Inferior parietal cortex (tissue), 1 donor: ENCODE measurements at regions not wholly inside any gene's neighbourhood (a gene's known extent, or its start where the extent isn't known, plus 50 kb on each side); places are given as distances from the start of the nearest gene placed in this dataset.
"Not testable (repeated sequence)": the region's sequence is repeated elsewhere in the genome, so short reads cannot be mapped to it uniquely, and the experiment has no call there.

ENCODE experiments used
- DNase-seq: peaks from one replicate; pipeline ENCODE4 v3.0.0-alpha.2; 2016; ENCODE audit errors: extremely low spot score

DNA sequence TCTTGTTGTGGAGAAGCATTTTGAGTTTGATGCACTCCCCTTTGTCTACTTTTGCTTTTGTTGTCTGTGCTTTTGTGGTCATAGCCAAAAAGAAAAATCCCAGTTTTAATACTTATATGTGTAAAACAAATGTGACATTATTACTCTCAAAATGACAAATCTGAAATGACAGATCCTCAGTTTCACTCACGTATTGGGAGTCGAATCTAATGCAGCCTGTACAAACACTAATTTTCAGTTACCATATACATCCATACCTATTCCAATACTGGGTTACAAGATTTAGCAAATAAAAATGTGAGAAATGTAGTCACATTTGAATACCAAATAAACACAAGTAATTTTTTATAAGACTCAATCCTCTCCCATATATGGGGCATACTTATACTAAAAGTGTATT lies 148.2 kb upstream of the ZNF516 start:
- DNase-seq = no peak

DNA sequence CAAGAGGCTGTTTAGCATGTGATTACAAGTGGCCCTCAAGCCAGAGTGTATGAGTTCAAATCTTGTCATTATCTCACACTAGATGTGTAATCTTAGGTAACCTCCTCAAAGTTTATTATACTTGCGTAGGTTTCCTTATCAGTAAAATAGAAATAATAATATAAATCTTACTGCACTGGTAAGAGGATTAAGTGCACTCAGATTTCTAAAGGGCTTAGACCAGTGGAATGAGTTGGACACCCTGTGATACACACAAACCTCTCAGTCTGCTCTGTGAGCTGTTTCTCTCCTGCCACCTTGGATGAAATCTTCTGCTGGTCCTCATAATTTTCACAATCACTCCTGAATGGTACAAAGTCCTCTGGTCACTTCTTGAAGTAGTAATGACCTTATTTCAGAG lies 145.4 kb upstream of the ZNF516 start:
- DNase-seq = no peak

DNA sequence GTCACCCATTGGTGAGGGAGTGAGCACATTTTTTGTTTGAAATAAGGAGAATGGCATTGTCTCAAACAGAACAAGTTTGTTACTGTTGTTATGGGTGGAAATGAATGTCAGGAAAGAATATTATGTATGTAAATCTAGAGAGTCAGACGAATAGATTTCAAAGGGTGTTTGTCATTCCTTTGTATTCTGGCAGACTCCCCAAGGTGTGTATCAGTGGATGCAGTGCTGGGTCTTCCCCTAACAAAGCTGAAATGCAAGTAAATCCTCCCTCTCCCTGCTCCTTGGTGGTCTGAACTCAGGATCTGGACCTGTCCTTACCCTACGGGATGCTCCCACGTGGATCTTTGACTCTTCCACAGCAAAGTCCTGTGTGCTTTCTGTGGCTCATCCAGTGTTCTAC lies 139.5 kb upstream of the ZNF516 start:
- no peak for DNase-seq

DNA sequence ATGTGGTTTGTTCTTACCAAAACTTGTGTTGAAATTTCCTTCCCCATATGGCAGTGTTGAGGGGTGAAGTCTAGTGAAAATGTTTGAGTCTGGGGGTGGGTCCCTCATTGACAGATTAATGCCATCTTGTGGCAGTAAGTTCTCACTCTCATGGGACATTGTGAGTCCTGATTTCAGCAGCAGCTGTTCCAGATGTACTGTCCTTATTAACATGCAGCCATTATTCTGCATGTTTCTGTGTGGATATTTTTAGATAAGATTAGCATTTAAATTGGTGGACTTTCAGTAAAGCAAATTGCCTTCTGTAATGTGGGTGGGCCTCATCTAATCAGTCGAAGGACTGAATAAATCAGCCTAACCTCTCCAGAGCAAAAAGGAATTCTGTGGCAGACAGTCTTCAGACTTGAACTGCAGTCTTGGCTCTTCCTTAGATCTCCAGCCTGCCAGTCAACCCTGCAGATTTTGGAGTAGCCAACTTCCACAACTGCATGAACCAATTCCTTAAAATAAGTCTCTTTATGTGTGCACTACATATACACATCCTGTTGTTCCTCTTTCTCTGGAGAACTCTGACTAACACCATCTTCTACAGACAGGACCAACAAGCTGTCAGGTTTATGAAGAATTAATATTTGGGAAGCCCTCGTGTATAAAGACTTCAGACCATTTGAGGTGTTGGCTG lies 138.7 kb upstream of the ZNF516 start:
- no peak for DNase-seq

DNA sequence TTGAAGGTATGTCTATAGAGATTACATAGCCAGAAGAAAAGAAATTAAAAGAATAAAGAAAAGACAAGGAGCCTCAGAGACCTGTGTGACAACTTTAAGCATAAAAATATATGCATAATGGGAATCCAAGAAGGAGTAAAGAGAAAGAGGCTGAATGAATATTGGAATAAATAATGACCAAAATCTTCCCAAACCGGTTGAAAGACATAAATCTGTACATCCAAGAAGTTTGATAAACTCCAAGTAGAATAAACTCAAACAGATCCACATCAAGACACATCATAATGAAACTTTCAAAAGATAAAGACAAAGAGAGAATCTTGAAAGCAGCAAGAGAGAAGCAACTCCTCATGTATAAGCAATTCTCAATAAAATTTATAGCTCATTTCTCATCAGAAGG lies 132.4 kb upstream of the ZNF516 start:
- DNase-seq = no peak

DNA sequence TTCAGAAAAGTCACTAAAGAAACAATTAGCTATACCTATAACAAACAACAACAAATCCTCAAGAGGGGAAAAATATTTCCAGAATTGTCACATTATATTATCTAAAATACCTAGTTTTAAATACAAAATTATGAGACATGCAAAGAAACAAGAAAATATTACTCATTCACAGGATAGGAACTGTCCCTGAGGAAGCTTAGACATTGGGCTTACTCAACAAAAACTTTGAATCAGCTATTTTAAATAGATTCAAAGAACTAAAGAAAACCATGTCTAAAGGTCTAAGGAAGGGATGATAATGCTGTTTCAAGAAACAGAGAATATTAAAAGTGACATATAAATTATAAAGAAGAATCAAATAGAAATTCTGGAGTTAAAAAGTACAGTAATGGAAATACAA lies 131.9 kb upstream of the ZNF516 start:
- no peak for DNase-seq

DNA sequence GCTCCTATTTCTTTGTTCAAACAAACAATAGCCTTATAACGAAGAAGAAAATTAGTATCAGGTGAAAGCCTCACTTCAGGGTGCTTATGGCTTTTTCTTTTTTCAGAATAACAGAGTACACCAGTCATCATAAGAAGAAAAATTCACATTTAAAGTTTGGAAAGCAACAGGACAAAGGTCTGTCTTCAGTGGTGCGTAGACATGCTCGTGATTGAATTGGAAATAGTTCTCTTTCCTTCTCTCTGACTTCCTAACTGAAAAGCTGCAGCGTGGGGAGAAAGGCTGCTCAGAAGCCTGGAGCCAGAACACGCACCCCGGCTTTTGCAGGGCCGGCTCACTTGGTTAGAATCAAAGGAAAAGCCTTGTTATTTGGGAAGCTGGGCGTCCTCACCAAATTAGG lies 127.6 kb upstream of the ZNF516 start:
- no peak for DNase-seq

DNA sequence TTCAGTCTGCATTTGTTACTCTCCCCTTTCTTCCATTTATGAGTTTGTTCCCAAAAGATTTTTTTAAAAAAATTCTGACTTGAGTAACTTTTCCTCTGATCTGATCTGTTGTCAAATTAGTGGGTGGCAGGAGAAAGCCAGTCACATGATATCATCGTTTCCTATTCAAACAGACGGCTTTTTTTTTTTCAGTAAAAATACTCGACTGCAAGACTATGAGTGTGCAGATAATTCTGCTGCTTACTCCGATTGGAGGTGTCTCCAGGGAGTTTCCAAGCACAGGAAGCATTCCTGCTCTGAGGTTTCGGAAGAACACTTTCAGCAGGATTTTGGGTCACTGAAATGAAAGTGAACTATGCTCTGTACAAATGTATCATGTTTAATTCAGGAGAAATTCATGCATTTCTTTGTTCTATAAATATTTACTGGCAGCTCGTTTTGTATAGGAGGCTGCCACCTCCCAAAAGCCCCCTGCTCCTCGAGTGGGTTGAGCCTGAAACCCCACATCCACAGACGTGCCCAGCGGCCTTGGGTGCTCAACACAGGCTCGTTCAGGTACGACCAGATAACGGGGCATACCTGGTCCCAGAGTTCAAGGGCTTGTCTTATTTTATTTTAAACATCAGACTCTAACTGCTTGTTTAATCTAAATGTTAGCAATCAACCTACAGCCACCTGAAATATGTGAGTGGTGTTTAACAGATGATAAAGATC lies 126.9 kb upstream of the ZNF516 start:
- DNase-seq = no peak

DNA sequence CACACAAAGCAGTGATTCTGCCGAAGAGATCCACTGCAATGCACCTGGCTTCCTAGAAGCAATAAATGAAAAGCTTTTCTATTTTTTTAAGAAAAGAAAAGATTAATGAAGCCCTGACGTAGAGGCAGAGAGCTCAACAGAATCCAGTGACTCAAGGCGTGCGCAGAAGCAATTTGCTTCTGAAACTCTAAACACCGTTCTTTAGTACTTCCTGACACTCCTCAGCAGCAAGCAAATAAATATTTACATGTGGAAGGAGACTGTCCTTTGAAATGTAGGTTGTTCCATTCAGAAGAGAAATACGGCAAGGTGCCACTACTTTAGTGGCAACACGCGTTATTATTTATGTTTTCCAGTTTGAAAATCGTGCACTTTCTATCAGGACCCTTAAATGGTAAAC lies 126.2 kb upstream of the ZNF516 start:
- DNase-seq = no peak

DNA sequence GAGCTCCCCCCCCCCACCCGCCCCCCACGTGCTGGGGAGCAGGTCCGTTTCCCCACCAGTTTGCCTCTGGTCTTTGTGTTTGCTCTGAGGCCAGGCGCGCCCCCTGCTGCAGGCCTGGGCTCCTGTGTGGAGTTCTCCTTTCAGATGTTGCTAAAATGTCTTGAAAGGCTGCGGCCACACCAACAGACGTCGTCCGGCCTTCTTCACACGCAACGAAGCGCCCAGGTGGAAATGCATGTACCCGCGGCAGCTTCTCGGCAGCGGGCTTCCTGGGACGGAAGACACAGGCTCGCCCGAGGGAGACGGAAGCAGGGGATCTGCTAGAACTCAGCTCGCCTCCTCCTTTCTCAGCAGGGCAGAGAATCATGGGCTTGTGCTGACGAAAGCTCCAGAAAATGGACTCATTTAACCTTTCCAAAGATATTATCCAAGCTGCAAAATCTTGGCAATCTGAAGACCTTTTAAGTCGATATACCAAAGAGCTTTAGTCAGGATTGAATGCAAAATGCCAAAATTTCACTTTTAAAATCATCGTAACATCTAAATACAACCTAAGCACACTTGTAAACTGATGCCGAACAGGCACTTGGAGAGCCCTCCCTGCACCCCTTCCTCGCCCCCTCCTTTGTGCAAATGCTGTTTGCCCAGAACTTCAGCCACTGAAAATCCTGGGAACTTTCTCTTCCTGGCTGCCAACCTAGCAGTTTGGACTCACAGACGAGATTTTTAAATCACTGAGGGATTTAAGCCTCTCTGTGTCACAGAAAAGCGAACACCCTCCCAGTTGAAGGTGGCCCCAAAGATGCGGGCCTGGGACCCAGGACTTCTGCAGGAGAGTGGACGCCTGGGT lies 125.5 kb upstream of the ZNF516 start:
- DNase-seq = no peak

DNA sequence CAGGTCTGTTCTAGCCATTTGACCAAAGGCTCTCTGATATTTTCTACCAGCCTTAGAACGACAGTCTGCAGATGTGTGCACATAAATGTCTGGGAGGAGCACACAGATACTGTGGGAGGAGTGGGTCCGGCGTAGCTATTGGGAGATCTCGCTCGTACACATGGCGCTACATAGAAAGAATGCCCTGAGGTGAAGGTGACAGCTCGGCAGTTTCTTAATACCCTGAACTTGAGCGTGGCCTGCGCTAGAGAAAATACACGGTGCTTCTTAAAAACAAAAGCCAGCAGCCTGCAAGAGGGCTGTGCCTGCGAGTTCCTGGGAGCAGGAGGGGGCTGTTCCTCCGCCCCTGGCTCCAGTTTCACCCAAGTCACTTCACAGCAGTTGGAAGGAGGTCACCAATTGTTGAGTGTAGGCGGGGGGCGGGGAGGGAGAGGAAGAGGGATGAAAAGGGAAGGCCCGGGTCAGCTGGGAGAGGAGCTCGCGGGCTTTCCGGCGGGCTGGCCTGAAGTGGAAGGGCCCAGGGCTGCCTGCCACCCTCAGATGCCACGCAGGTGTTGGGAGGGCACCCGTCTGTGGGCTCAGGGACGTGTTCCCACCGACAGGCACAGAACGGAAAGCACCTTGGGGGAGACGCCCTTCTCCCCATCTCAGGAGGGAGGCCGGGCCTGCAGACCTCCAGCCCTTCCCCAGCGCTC lies 124.7 kb upstream of the ZNF516 start:
- no peak for DNase-seq

DNA sequence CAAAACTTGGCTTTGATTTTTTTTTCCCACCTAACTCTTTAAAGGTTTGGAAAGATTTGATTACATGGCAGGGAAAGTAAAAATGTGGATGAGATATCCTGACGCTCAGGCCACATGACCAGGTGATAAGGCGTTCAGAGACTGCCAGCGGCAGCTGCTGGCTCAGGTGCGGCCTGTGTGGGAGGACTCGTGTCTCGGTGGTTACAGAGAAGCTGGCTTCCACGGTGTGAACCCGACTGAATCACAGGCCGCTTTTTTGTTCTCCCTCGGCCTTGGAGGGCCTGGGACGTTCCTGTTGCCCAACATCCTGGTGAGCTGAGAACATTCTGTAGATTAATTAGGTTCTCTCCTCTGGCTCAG lies 124.2 kb upstream of the ZNF516 start:
- DNase-seq = no peak

DNA sequence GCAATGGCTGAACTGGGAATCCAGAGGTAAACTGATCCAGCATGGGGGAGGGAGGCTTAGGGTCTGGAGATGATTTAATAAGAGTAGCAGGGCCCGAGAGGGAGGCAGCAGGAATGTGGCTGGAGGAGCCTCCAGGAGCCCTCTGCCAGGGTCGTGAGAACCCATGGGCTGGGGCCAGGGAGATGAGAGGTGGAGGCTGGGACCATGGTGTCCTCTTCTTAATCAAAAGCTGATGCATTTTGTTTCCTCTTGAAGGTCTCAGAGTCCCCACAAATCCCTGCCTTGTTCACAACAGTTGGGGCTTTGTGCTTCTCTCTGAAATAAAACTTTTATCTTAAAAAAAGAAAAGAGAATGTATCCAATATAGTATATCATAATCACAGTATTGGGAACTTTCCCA lies 123.7 kb upstream of the ZNF516 start:
- DNase-seq = no peak

DNA sequence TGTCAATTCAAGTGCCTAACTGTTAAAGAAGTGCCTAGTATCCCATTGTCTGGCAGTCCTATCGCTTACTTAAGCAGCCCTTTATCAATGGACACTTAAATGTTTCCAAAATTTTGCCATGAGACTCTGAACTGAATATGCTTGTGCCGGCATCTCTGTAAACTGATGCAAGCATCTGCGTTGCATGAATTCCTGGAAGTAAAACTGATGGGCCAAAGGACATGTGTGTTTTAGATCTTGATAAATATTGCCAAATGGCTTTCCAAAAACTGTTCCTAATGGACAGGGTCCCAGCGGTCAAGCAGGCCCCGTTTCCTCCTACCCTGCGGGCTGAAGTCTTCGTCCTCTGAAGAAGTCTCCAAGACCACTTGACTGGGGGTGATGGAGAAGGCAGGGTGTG lies 121.3 kb upstream of the ZNF516 start:
- no peak for DNase-seq

DNA sequence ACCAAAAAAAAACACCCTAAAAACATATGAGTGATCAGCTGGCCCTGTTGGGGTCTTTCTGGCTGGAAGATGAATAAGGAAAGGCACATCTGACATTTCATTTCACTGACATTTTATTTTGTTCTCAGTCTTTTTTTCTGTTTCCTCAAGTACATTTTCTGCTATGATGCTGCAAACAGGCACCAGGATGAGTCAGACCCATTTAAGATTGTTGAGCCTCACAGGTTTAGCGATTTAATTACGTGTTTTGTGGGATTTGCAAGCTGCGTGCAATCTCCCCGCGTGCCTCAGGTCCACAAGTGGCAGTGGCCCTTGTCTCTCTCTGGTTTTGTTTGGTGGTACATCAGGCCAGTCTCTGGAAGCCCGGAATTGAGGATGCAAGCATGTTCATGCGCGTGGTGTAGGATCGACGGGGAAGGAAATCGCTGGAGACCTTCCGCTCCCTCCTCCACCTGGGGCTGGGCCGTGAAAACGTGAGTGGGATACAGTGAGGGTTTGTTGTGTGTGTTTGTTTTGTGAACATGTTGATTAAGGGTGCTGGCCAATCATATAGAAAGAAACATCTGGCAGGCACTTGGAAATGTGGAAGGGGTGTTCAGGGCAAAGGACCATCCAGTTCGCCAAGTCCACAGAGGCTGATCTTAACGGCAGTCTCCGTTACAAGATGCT lies 120.2 kb upstream of the ZNF516 start:
- DNase-seq = no peak

DNA sequence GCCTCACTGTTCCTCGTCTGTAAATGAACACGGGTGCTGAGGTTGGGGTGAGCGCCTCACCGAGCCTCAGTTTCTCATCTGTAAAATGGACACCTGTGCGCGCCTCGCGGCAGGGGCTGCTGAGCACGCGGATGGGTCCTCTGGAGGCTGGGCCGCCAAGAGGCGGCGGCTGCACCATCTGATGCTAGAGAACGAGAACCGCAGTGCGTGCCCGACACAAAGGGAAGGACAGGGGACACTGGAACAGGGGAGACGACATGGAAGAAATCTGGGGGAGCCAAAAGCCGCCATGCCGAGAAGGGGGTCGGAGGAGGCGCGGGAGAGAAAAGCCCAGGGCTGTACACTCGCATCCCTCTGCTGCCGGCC lies 118.7 kb upstream of the ZNF516 start:
- no peak for DNase-seq

DNA sequence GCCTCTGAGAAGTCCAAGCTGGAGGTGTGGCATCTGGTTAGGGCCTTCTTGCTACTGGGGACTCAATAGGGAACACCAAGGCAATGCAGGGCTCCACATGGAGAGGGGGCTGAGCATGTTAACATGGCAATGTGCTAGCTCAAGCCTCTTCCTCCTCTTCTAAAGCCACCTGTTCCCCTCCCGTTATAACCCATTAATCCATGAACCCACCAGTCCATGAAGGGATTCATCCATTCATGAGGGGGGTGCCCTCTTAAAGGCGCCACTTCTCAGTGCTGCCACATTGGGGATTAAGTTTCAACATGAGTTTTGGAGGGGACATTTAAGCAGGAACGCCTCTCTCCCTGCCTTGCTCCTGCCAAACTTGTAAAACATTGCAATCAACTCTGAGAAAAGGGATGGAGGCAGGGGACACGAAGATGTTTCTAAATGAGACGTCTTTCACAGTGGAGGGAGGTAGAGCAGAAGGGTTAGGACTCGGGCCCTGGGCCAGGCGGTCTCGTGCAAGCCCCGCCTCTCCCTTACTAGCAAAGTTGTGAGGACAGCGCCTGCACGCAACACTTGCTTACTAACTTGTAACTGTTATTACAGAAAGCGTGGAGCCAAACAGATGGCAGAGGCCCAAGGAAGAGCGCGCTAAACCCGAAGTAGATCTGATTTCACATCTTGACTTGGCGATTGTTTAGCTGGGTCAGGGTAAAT lies 118.2 kb upstream of the ZNF516 start:
- DNase-seq = no peak

DNA sequence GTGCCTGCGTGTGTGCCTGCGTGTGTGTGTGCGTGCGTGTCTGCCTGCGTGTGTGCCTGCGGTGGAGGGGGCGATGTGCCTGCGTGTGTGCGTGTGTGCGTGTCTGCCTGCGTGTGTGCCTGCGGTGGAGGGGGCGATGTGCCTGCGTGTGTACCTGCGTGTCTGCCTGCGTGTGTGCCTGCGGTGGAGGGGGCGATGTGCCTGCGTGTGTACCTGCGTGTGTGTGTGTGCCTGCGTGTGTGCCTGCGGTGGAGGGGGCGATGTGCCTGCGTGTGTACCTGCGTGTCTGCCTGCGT lies 116.7 kb upstream of the ZNF516 start:
- DNase-seq = not testable (repeated sequence)

DNA sequence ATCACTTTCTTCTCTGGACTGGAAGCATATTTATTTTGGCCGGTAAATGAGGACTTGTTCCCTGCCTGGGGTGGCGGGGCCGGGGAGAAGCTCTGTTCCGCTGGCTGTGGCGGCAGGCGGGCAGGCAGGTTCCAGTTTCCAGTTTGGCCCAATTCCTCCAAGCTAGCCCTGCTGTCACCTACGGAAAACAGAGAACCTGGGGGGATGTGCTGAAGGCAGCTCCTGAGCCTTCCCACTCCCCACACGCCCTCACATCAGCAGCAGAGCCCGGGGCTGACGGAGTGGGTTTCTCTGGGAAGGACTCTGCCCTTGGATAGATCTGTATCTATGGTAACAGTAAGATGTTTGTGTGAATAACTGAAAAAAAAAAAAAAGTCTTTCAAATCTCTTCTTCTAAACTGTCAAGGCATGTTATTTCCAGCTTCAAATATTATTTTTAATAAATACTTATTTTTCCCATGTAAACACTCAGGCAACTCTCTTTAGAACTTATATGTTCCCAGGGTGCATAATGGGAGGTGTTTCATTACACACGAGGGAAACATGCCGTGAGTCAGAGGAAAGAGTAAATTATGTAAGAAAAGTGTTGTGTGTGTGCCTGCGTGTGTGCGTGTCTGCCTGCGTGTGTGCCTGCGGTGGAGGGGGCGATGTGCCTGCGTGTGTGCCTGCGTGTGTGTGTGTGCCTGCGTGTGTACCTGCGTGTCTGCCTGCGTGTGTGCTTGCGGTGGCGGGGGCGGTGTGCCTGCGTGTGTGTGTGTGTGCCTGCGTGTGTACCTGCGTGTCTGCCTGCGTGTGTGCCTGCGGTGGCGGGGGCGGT lies 116.1 kb upstream of the ZNF516 start:
- DNase-seq = no peak

DNA sequence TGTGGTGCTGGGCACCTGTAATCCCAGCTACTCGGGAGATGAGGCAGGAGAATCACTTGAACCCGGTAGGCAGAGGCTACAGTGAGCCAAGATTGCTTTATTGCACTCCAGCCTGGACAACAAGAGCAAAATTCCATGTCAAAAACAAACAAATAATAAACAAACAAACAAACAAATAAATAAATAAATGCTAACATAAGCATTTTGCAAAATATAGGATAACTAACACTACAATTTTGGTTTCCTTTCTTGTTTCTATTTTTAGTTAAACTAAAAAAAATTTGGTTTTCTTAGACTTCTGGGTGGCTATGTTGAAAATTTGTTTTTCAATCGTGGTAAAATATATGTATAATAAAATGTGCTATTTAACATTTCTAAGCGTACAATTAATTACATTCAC lies 115.0 kb upstream of the ZNF516 start:
- DNase-seq = no peak
